Neural cell (in vitro differentiated cells): ENCODE measurements at regions not wholly inside any gene's neighbourhood (a gene's known extent, or its start where the extent isn't known, plus 50 kb on each side); places are given as distances from the start of the nearest gene placed in this dataset.

Experiments
- EZH2 ChIP-seq: fragments of 200-600, 300-800 bp; shearing (Covaris generic), sonication (generic); IDR thresholded peaks from 2 replicates; pipeline ENCODE4 v1.6.1; 2014; ENCODE audit warnings: antibody characterized with exemption, low read length, borderline replicate concordance, mild to moderate bottlenecking; ENCODE audit not compliant: insufficient read depth, poor library complexity, severe bottlenecking
- POLR2AphosphoS5 ChIP-seq: IDR thresholded peaks from 2 replicates; pipeline ENCODE4 v1.6.1; 2012
- TAF1 ChIP-seq: IDR thresholded peaks from 2 replicates; pipeline ENCODE4 v1.6.1; 2012; ENCODE audit warnings: low read depth
- TF ChIP-seq, protein P1 (sequence below): fragments of 450-650 bp; IDR thresholded peaks from 2 replicates; pipeline ENCODE4 v1.5.1; 2014; ENCODE audit warnings: antibody characterized with exemption, mild to moderate bottlenecking, moderate library complexity; ENCODE audit not compliant: poor library complexity, severe bottlenecking

DNA sequence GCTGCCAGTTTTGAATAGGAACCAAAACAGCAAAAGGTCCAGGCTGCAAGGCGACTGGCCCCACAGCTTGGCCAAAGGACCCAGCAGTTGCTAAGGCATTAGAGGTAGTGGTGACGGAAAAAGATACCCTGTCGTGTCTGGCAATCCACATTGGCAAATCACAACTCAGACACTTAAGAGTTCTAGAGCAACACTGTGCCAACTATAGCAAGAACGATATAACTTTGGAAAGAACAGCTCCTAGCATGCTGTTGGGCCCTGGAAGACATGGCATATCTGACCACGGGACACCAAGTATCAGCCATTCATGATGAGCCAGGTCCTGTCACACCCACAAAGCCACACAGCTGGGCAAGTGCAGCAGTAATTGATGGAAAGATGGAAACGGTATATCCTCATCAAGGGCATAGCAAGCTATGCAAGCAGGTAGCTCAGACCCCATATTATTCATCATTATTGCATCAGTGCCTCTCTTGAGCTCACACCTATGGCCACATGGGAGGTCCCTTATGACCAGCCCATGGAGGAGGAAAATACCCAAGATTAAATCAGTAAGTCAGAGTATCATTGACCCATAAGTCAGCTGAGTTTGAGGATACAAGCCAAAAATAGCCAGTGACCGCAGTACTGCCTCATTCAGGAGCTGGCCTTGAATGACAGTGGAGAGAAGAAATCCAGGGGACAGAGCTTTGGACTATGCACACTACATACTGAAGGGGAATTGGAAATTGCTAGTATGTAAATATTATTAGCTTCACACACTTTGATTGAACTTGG, 221.2 kb downstream of the SETD4 start:
- TF ChIP-seq, protein P1, sequence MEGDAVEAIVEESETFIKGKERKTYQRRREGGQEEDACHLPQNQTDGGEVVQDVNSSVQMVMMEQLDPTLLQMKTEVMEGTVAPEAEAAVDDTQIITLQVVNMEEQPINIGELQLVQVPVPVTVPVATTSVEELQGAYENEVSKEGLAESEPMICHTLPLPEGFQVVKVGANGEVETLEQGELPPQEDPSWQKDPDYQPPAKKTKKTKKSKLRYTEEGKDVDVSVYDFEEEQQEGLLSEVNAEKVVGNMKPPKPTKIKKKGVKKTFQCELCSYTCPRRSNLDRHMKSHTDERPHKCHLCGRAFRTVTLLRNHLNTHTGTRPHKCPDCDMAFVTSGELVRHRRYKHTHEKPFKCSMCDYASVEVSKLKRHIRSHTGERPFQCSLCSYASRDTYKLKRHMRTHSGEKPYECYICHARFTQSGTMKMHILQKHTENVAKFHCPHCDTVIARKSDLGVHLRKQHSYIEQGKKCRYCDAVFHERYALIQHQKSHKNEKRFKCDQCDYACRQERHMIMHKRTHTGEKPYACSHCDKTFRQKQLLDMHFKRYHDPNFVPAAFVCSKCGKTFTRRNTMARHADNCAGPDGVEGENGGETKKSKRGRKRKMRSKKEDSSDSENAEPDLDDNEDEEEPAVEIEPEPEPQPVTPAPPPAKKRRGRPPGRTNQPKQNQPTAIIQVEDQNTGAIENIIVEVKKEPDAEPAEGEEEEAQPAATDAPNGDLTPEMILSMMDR: no peak
- no peak for TF ChIP-seq TAF1
- TF ChIP-seq POLR2AphosphoS5: no peak
- no peak for TF ChIP-seq EZH2
